Neutrophil (primary cell): ENCODE measurements at regions not wholly inside any gene's neighbourhood (a gene's known extent, or its start where the extent isn't known, plus 50 kb on each side); places are given as distances from the start of the nearest gene placed in this dataset.

Experiments
- H3K27ac ChIP-seq: fragments of 200-600 bp; sonication (generic); 2 replicates; pipeline ENCODE4 v1.5.1; 2016; ENCODE audit warnings: mild to moderate bottlenecking, moderate library complexity
- H3K27me3 ChIP-seq: fragments of 200-600 bp; sonication (generic); 2 replicates; pipeline ENCODE4 v1.6.0; 2016; ENCODE audit warnings: mild to moderate bottlenecking
- H3K36me3 ChIP-seq: fragments of 200-600 bp; sonication (generic); 2 replicates; pipeline ENCODE4 v1.5.1; 2017
- H3K4me1 ChIP-seq, 2 experiments: fragments of 200-600 bp in 1 of 2; sonication (generic) in 1 of 2; 1 replicate in 1 of 2; 2 replicates in 1 of 2; pipeline versions ENCODE4 v1.5.1 to v1.6.1; 2013 to 2016; ENCODE audit warnings: low read depth in 1 of 2, low read length in 1 of 2, mild to moderate bottlenecking in 1 of 2, moderate library complexity in 1 of 2; ENCODE audit not compliant: control insufficient read depth in 1 of 2, insufficient read depth in 1 of 2
- H3K4me3 ChIP-seq, 2 experiments: fragments of 200-600 bp in 1 of 2; sonication (generic) in 1 of 2; 1 replicate in 1 of 2; 2 replicates in 1 of 2; pipeline ENCODE4 v1.5.1; 2013 to 2016; ENCODE audit warnings: low read depth in 1 of 2, low read length in 1 of 2, mild to moderate bottlenecking in 1 of 2, moderate library complexity in 1 of 2
- H3K9me3 ChIP-seq: fragments of 200-600 bp; sonication (generic); 2 replicates; pipeline ENCODE4 v1.5.1; 2016
- CTCF ChIP-seq: fragments of 200-600 bp; sonication (generic); IDR thresholded peaks from 2 replicates; pipeline ENCODE4 v1.5.1; 2016; ENCODE audit warnings: antibody characterized with exemption

- Histone ChIP-seq H3K36me3 (no peaks in the 10 kb centered on the region), H3K4me3 (no peak overlapping the region), H3K4me1 (peaks cover 3 to 5% of the 10 kb centered on the region in 2 experiments), H3K27me3 (no peaks in the 10 kb centered on the region), H3K9me3 (no peaks in the 10 kb centered on the region), H3K27ac (no peak overlapping the region)
- TF ChIP-seq CTCF, result no peak
Measured at GRCh38 chr2:134144081-134144596, 109.7 kb upstream of the MGAT5 start.

- Histone ChIP-seq H3K9me3 (no peaks in the 10 kb centered on the region), H3K4me1 (peaks cover 6 to 10% of the 10 kb centered on the region in 2 experiments), H3K4me3 (no peak overlapping the region)
Measured at GRCh38 chr2:134144651-134145050, 109.2 kb upstream of the MGAT5 start.

GRCh38 chr2:134145519-134145918, 108.4 kb upstream of the MGAT5 start:
- no peaks in the 10 kb centered on the region for H3K27me3 ChIP-seq
- no peaks in the 10 kb centered on the region for H3K9me3 ChIP-seq
- no peak overlapping the region for H3K4me3 ChIP-seq
- TF ChIP-seq CTCF, result no peak
- H3K4me1 ChIP-seq, result peaks cover 9 to 18% of the 10 kb centered on the region in 2 experiments
- no peak overlapping the region for H3K27ac ChIP-seq
- no peaks in the 10 kb centered on the region for H3K36me3 ChIP-seq

More at GRCh38 chr2:134144651-134145050, 109.2 kb upstream of the MGAT5 start:
- H3K27ac ChIP-seq, result no peak overlapping the region
- H3K36me3 ChIP-seq, result no peaks in the 10 kb centered on the region
- no peak for TF ChIP-seq CTCF
- H3K27me3 ChIP-seq, result no peaks in the 10 kb centered on the region

- no peak overlapping the region for H3K4me3 ChIP-seq
- no peaks in the 10 kb centered on the region for H3K36me3 ChIP-seq
- H3K27me3 ChIP-seq, result no peaks in the 10 kb centered on the region
- TF ChIP-seq CTCF, result no peak
- peaks cover 9 to 18% of the 10 kb centered on the region in 2 experiments for H3K4me1 ChIP-seq
- no peak overlapping the region for H3K27ac ChIP-seq
- no peaks in the 10 kb centered on the region for H3K9me3 ChIP-seq
Measured at GRCh38 chr2:134146161-134146560, 107.7 kb upstream of the MGAT5 start.

- Histone ChIP-seq H3K27ac (no peak overlapping the region), H3K4me3 (no peak overlapping the region), H3K27me3 (no peaks in the 10 kb centered on the region), H3K4me1 (peaks cover 9 to 18% of the 10 kb centered on the region in 2 experiments), H3K36me3 (no peaks in the 10 kb centered on the region), H3K9me3 (no peaks in the 10 kb centered on the region)
- no peak for TF ChIP-seq CTCF
Measured at GRCh38 chr2:134146620-134147019, 107.3 kb upstream of the MGAT5 start.

GRCh38 chr2:134148172-134148571, 105.7 kb upstream of the MGAT5 start:
- peaks cover 22 to 30% of the 10 kb centered on the region in 2 experiments for H3K4me1 ChIP-seq
- H3K36me3 ChIP-seq, result no peaks in the 10 kb centered on the region
- H3K9me3 ChIP-seq, result no peaks in the 10 kb centered on the region
- H3K27ac ChIP-seq, result no peak overlapping the region
- no peaks in the 10 kb centered on the region for H3K27me3 ChIP-seq
- no peak overlapping the region for H3K4me3 ChIP-seq
- TF ChIP-seq CTCF, result no peak
